Breast epithelium (tissue), 4 donors: ENCODE measurements at regions not wholly inside any gene's neighbourhood (a gene's known extent, or its start where the extent isn't known, plus 50 kb on each side); places are given as distances from the start of the nearest gene placed in this dataset.

Source experiments
- DNase-seq, 2 donors: peaks; one replicate each; pipeline ENCODE4 v3.0.0-alpha.2; 2019; ENCODE audit warnings: low spot score in 2 of 2
- H3K27ac ChIP-seq, 2 donors: fragments of 200-600 bp; sonication (generic) in 1 of 2; one replicate each; pipeline ENCODE4 v1.5.1; 2016 to 2019; ENCODE audit warnings: mild to moderate bottlenecking in 1 of 2
- H3K27me3 ChIP-seq, 2 donors: fragments of 200-600 bp; sonication (generic) in 1 of 2; one replicate each; pipeline versions ENCODE4 v1.5.1 to v1.6.0; 2017 to 2019; ENCODE audit warnings: control low read depth in 1 of 2, mild to moderate bottlenecking in 1 of 2
- H3K36me3 ChIP-seq: fragments of 200-600 bp; one replicate; pipeline ENCODE4 v1.5.1; 2019
- H3K4me1 ChIP-seq, 2 donors: fragments of 200-600 bp; sonication (generic); one replicate each; pipeline ENCODE4 v1.5.1; 2016 to 2019; ENCODE audit warnings: control low read depth in 1 of 2
- H3K4me3 ChIP-seq, 3 donors: fragments of 200-600 bp; sonication (generic); 1 replicate in 2 of 3; 2 replicates in 1 of 3; pipeline ENCODE4 v1.5.1; 2016 to 2019; ENCODE audit warnings: mild to moderate bottlenecking in 3 of 3, moderate library complexity in 2 of 3
- H3K9me3 ChIP-seq, 2 donors: fragments of 200-600 bp; sonication (generic) in 1 of 2; one replicate each; pipeline ENCODE4 v1.5.1; 2016 to 2019; ENCODE audit warnings: control low read depth in 1 of 2
- POLR2A ChIP-seq: fragments of 450-650 bp; IDR thresholded peaks from one replicate; pipeline ENCODE4 v1.6.1; 2016; ENCODE audit warnings: antibody characterized with exemption, mild to moderate bottlenecking, moderate library complexity
- POLR2AphosphoS5 ChIP-seq, 3 donors: sonication (generic); formaldehyde crosslinking; IDR thresholded peaks; one replicate each; pipeline ENCODE4 v1.6.1; 2017; ENCODE audit warnings: antibody characterized with exemption in 3 of 3
- intact Hi-C: fragments of 100-400 bp; cut with DNase I; formaldehyde crosslinking; loops from one replicate; pipeline ENCODE4 v1.15.1; 2023; ENCODE audit warnings: low total_unique reads
- TF ChIP-seq, protein P1 (sequence below), 3 donors: fragments of 450-650 bp; IDR thresholded peaks; one replicate each; pipeline ENCODE4 v1.5.1; 2016 to 2017; ENCODE audit warnings: antibody characterized with exemption in 3 of 3, mild to moderate bottlenecking in 3 of 3, moderate library complexity in 3 of 3

DNA sequence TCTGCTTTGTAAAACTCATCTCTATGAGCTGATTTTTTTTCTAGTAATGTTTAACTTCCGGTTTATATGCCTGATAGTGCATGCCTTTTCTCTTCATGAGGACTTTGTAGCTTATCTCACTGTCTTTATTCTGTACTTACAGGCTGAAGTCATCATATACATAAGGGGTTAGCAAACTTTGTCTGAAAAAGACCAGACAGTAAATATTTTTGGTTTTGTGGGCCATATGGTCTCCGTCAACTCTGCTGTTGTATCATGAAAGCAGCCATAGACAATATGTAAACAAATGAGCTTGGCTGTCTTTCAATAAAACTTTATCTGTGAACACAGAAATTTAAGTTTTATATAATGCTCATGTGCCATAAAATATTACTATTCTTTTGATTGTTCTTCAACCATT lies 172.1 kb downstream of the GXYLT1 start:
- H3K27me3 ChIP-seq, result no peaks in the 10 kb centered on the region
- no peaks in the 10 kb centered on the region for H3K4me1 ChIP-seq
- no peak overlapping the region for H3K4me3 ChIP-seq
- H3K9me3 ChIP-seq, result no peaks in the 10 kb centered on the region
- no peaks in the 10 kb centered on the region for H3K36me3 ChIP-seq
- no peak overlapping the region for H3K27ac ChIP-seq
- DNase-seq, result no peak
- intact Hi-C loops, result no loop called here
- TF ChIP-seq POLR2A, result no peak
- TF ChIP-seq, protein P1, sequence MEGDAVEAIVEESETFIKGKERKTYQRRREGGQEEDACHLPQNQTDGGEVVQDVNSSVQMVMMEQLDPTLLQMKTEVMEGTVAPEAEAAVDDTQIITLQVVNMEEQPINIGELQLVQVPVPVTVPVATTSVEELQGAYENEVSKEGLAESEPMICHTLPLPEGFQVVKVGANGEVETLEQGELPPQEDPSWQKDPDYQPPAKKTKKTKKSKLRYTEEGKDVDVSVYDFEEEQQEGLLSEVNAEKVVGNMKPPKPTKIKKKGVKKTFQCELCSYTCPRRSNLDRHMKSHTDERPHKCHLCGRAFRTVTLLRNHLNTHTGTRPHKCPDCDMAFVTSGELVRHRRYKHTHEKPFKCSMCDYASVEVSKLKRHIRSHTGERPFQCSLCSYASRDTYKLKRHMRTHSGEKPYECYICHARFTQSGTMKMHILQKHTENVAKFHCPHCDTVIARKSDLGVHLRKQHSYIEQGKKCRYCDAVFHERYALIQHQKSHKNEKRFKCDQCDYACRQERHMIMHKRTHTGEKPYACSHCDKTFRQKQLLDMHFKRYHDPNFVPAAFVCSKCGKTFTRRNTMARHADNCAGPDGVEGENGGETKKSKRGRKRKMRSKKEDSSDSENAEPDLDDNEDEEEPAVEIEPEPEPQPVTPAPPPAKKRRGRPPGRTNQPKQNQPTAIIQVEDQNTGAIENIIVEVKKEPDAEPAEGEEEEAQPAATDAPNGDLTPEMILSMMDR (IDR thresholded peaks at IDR 0.05), result no peak
- no peak for TF ChIP-seq POLR2AphosphoS5 (IDR thresholded peaks at IDR 0.05)

DNA sequence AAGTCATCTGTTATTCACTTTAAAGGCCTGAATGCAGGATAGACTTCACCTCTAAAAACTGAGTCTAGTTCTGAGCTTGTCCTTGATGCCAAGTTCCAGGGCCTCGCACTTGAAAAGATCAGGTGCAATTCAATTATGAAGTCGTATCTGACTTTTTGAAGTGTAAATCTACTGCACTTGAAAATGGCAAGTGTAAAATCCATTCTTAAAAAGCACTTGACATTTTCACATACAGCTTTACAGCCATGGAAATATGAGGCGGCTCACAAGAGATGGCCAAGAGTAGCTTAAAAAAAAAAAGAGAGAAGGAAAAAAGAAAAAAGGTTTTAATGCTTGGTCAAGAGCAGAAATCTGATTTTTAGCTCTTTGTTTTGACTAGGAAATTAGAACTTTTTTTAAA lies 172.5 kb downstream of the GXYLT1 start:
- Histone ChIP-seq H3K4me3 (no peak overlapping the region), H3K27me3 (no peaks in the 10 kb centered on the region), H3K4me1 (no peaks in the 10 kb centered on the region), H3K36me3 (no peaks in the 10 kb centered on the region), H3K9me3 (no peaks in the 10 kb centered on the region), H3K27ac (no peak overlapping the region)
- intact Hi-C loops, result no loop called here
- DNase-seq, result no peak
- TF ChIP-seq POLR2AphosphoS5 (IDR thresholded peaks at IDR 0.05) (no peak), POLR2A (no peak)
- TF ChIP-seq, protein P1 (IDR thresholded peaks at IDR 0.05), result no peak

GRCh38 chr12:41970744-41971143 lies 173.9 kb downstream of the GXYLT1 start:
- intact Hi-C loops, result no loop called here
- H3K4me1 ChIP-seq, result no peaks in the 10 kb centered on the region
- no peak overlapping the region for H3K27ac ChIP-seq
- H3K27me3 ChIP-seq, result no peaks in the 10 kb centered on the region
- H3K9me3 ChIP-seq, result no peaks in the 10 kb centered on the region
- H3K36me3 ChIP-seq, result no peaks in the 10 kb centered on the region
- no peak for DNase-seq
- H3K4me3 ChIP-seq, result no peak overlapping the region
- TF ChIP-seq POLR2AphosphoS5 (IDR thresholded peaks at IDR 0.05) (no peak), POLR2A (no peak)
- TF ChIP-seq, protein P1 (IDR thresholded peaks at IDR 0.05), result no peak

DNA sequence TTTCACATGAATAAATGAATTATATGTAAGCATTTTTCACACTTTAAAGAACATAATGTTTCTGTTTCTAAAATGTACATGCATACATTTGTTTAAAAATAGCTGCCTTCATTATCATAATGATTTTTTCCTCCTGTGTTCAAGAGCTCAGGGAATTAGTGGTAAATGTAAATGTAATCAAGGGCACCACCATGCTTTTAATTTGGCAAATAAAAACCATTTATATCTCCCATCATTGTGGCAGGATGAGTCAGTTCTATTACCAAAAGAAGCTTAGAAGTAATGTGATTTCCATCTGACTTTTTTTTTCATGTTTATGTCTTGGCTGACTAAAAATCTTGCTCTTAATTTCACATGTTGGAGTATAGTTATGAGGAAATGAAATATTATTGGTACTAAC lies 176.1 kb downstream of the GXYLT1 start:
- no peaks in the 10 kb centered on the region for H3K9me3 ChIP-seq
- H3K27me3 ChIP-seq, result no peaks in the 10 kb centered on the region
- TF ChIP-seq POLR2AphosphoS5 (IDR thresholded peaks at IDR 0.05), result no peak
- no peak for TF ChIP-seq POLR2A
- TF ChIP-seq, protein P1 (IDR thresholded peaks at IDR 0.05), result no peak
- no peaks in the 10 kb centered on the region for H3K36me3 ChIP-seq
- intact Hi-C loops, result no loop called here
- H3K4me1 ChIP-seq, result no peaks in the 10 kb centered on the region
- DNase-seq, result no peak
- H3K4me3 ChIP-seq, result no peak overlapping the region
- H3K27ac ChIP-seq, result no peak overlapping the region

DNA sequence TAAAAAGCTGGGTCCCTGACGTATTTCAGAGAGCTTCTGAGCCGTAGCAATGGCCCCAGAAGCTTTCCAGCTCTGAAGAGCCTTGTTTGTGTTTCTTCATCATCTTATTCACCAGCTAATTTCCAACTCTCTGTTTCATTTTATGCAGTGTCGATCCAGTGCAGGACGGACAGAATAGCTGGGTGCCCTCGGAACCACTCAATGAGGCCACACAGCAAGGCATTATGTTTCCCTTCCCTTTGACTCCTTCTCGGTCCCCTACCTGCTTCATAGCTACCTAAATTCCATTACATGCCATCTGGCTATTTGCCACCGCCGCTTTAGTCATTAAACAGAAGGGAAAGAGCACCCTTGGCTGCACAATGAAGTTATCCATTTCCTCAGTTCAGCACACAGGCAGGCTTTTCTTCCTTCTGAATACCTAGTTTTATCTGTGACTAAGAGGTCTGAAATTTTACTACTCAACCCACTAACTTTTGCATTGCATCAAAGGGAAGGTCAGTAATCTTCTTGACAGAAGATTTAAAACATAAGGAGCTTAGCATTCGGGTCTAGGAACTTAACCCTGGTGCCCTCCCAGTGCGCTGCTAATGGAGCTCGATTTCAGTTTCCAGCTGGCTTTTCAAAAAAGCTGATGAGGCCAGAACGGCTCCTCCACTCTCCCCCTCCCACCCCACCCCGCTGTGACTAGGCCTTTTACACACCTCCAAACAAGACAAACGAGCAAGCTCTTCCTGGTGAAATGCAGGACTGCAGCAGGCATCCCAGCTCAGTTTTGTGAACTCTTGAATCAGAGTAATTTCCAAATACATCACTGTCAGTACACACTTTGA lies 176.8 kb downstream of the GXYLT1 start:
- no peak for DNase-seq

More for the DNA sequence above, 176.8 kb downstream of the GXYLT1 start:
- intact Hi-C loops, result no loop called here
- H3K4me3 ChIP-seq, result no peak overlapping the region
- TF ChIP-seq POLR2AphosphoS5 (IDR thresholded peaks at IDR 0.05), result no peak
- TF ChIP-seq POLR2A, result no peak
- TF ChIP-seq, protein P1 (IDR thresholded peaks at IDR 0.05), result no peak
- H3K27ac ChIP-seq, result no peak overlapping the region
- H3K9me3 ChIP-seq, result no peaks in the 10 kb centered on the region
- H3K4me1 ChIP-seq, result no peaks in the 10 kb centered on the region
- H3K27me3 ChIP-seq, result no peaks in the 10 kb centered on the region
- no peaks in the 10 kb centered on the region for H3K36me3 ChIP-seq
